H54 (cell line): ENCODE measurements at regions not wholly inside any gene's neighbourhood (a gene's known extent, or its start where the extent isn't known, plus 50 kb on each side); places are given as distances from the start of the nearest gene placed in this dataset.

Experiments used
- DNase-seq: peaks from one replicate; pipeline ENCODE4 v3.0.0; 2011; ENCODE audit warnings: low spot score, mixed read lengths; ENCODE audit not compliant: insufficient read length
- FAIRE-seq: peaks from 3 replicates; lab custom pipeline; 2011; peaks lifted over from hg19 to GRCh38; lab: Jason Lieb, UNC
- POLR2A ChIP-seq: IDR thresholded peaks from 2 replicates; pipeline ENCODE4 v1.6.1; 2011; ENCODE audit warnings: low read depth, mild to moderate bottlenecking, low read length

- no peak for FAIRE-seq
- TF ChIP-seq POLR2A: no peak
- DNase-seq: no peak
Observed at GRCh38 chr11:130623670-130624668, 175.5 kb downstream of the ADAMTS15 start.

- DNase-seq: no peak
- no peak for TF ChIP-seq POLR2A
Observed at GRCh38 chr11:130624971-130625544, 176.6 kb downstream of the ADAMTS15 start.

GRCh38 chr11:130625578-130626306, 177.3 kb downstream of the ADAMTS15 start:
- DNase-seq (no peak), FAIRE-seq (no peak)
- no peak for TF ChIP-seq POLR2A

More at GRCh38 chr11:130624971-130625544, 176.6 kb downstream of the ADAMTS15 start:
- no peak for FAIRE-seq

- no peak for TF ChIP-seq POLR2A
- no peak for FAIRE-seq
- no peak for DNase-seq
Observed at GRCh38 chr11:130629039-130629438, 180.6 kb downstream of the ADAMTS15 start.

GRCh38 chr11:130631119-130631518, 182.7 kb downstream of the ADAMTS15 start:
- DNase-seq: peak; percentile 47
- TF ChIP-seq POLR2A: no peak
- FAIRE-seq: peak; percentile 75

GRCh38 chr11:130633466-130633865, 185.0 kb downstream of the ADAMTS15 start:
- FAIRE-seq (no peak), DNase-seq (no peak)
- no peak for TF ChIP-seq POLR2A

- FAIRE-seq: no peak
- no peak for TF ChIP-seq POLR2A
Observed at GRCh38 chr11:130634186-130634585, 185.7 kb downstream of the ADAMTS15 start.

GRCh38 chr11:130634961-130635473, 186.6 kb downstream of the ADAMTS15 start:
- no peak for DNase-seq
- no peak for TF ChIP-seq POLR2A
- FAIRE-seq: peak; percentile 33

More at GRCh38 chr11:130634186-130634585, 185.7 kb downstream of the ADAMTS15 start:
- no peak for DNase-seq

- no peak for TF ChIP-seq POLR2A
- no peak for FAIRE-seq
Observed at GRCh38 chr11:130635937-130636630, 187.6 kb downstream of the ADAMTS15 start.

GRCh38 chr11:130636722-130637464, 188.4 kb downstream of the ADAMTS15 start:
- FAIRE-seq (no peak), DNase-seq (no peak)
- no peak for TF ChIP-seq POLR2A

More at GRCh38 chr11:130635937-130636630, 187.6 kb downstream of the ADAMTS15 start:
- DNase-seq: no peak

- FAIRE-seq (no peak), DNase-seq (no peak)
- TF ChIP-seq POLR2A: no peak
Observed at GRCh38 chr11:130637566-130637965, 189.1 kb downstream of the ADAMTS15 start.

- TF ChIP-seq POLR2A: no peak
- DNase-seq (no peak), FAIRE-seq (no peak)
Observed at GRCh38 chr11:130638033-130638432, 189.6 kb downstream of the ADAMTS15 start.
